ENCODE measurements at regions not wholly inside any gene's neighbourhood (a gene's known extent, or its start where the extent isn't known, plus 50 kb on each side); places are given as distances from the start of the nearest gene placed in this dataset.

GRCh38 chr6:96704713-96705112 is 132.6 kb downstream of the GPR63 start (continued):
- TF ChIP-seq BACH1 (IDR thresholded peaks at IDR 0.05; ENCODE audit: low read length) (no peak), TAF1 (IDR thresholded peaks at IDR 0.05; ENCODE audit: low read depth, low read length) (no peak), GTF2F1 (IDR thresholded peaks at IDR 0.05; ENCODE audit: borderline replicate concordance, low read depth, low read length) (no peak), TBP (IDR thresholded peaks at IDR 0.05; ENCODE audit: low read depth, low read length) (no peak)
